Upper lobe of left lung (tissue), 4 donors: ENCODE measurements at regions not wholly inside any gene's neighbourhood (a gene's known extent, or its start where the extent isn't known, plus 50 kb on each side); places are given as distances from the start of the nearest gene placed in this dataset.

Experiments
- CTCF ChIP-seq, 6 experiments: fragments of 450-650 bp in 4 of 6; fragments of 200-600 bp in 2 of 6; sonication (generic) in 2 of 6; IDR thresholded peaks; one replicate each; pipeline ENCODE4 v1.5.1; 2016 to 2019; ENCODE audit warnings: antibody characterized with exemption in 6 of 6
- POLR2A ChIP-seq, 4 donors: fragments of 450-650 bp; IDR thresholded peaks; one replicate each; pipeline ENCODE4 v1.5.1; 2016 to 2017; ENCODE audit warnings: antibody characterized with exemption in 4 of 4, mild to moderate bottlenecking in 2 of 4

- TF ChIP-seq POLR2A (IDR thresholded peaks at IDR 0.05) (no peak), CTCF (IDR thresholded peaks at IDR 0.05) (no peak)
Measured at GRCh38 chr17:34117332-34117731, 137.8 kb upstream of the CCL2 start.
